HG02610 (cell line): ENCODE measurements at regions not wholly inside any gene's neighbourhood (a gene's known extent, or its start where the extent isn't known, plus 50 kb on each side); places are given as distances from the start of the nearest gene placed in this dataset.
"Not testable (repeated sequence)": the region's sequence is repeated elsewhere in the genome, so short reads cannot be mapped to it uniquely, and the experiment has no call there.

Source experiments
- ATAC-seq: cut with Tn5 transposase; IDR thresholded peaks from one replicate; pipeline ENCODE4 v1.9.1; 2021; ENCODE audit warnings: mild to moderate bottlenecking, moderate library complexity; ENCODE audit not compliant: unreplicated experiment

- no peak for ATAC-seq
Measured at GRCh38 chr6:157727629-157728182, 95.3 kb upstream of the SNX9 start.

- ATAC-seq = no peak
Measured at GRCh38 chr6:157728183-157728881, 94.7 kb upstream of the SNX9 start.

- ATAC-seq = no peak
Measured at GRCh38 chr6:157731221-157731620, 91.8 kb upstream of the SNX9 start.

GRCh38 chr6:157732007-157732406 is 91.0 kb upstream of the SNX9 start:
- no peak for ATAC-seq

GRCh38 chr6:157732416-157733161 is 90.5 kb upstream of the SNX9 start:
- ATAC-seq = no peak

- ATAC-seq = not testable (repeated sequence)
Measured at GRCh38 chr6:157736555-157736954, 86.5 kb upstream of the SNX9 start.

GRCh38 chr6:157741321-157741947 is 81.6 kb upstream of the SNX9 start:
- no peak for ATAC-seq

GRCh38 chr6:157741948-157742556 is 81.0 kb upstream of the SNX9 start:
- no peak for ATAC-seq

GRCh38 chr6:157744102-157744601 is 78.9 kb upstream of the SNX9 start:
- no peak for ATAC-seq

- no peak for ATAC-seq
Measured at GRCh38 chr6:157746897-157747296, 76.1 kb upstream of the SNX9 start.

GRCh38 chr6:157747370-157747769 is 75.7 kb upstream of the SNX9 start:
- no peak for ATAC-seq

GRCh38 chr6:157748839-157749571 is 74.0 kb upstream of the SNX9 start:
- ATAC-seq = no peak

- not testable (repeated sequence) for ATAC-seq
Measured at GRCh38 chr6:157750973-157751372, 72.1 kb upstream of the SNX9 start.

- no peak for ATAC-seq
Measured at GRCh38 chr6:157751547-157752200, 71.4 kb upstream of the SNX9 start.

GRCh38 chr6:157752879-157753278 is 70.2 kb upstream of the SNX9 start:
- ATAC-seq = not testable (repeated sequence)

- ATAC-seq = no peak
Measured at GRCh38 chr6:157753291-157753690, 69.8 kb upstream of the SNX9 start.

- not testable (repeated sequence) for ATAC-seq
Measured at GRCh38 chr6:157753801-157754200, 69.2 kb upstream of the SNX9 start.

GRCh38 chr6:157754351-157754750 is 68.7 kb upstream of the SNX9 start:
- no peak for ATAC-seq

GRCh38 chr6:157755032-157755745 is 67.9 kb upstream of the SNX9 start:
- no peak for ATAC-seq
